GM21367 (cell line): ENCODE measurements at regions not wholly inside any gene's neighbourhood (a gene's known extent, or its start where the extent isn't known, plus 50 kb on each side); places are given as distances from the start of the nearest gene placed in this dataset.
"Not testable (repeated sequence)": the region's sequence is repeated elsewhere in the genome, so short reads cannot be mapped to it uniquely, and the experiment has no call there.

Source experiments
- ATAC-seq: cut with Tn5 transposase; IDR thresholded peaks from one replicate; pipeline ENCODE4 v1.9.1; 2021; ENCODE audit not compliant: unreplicated experiment

DNA sequence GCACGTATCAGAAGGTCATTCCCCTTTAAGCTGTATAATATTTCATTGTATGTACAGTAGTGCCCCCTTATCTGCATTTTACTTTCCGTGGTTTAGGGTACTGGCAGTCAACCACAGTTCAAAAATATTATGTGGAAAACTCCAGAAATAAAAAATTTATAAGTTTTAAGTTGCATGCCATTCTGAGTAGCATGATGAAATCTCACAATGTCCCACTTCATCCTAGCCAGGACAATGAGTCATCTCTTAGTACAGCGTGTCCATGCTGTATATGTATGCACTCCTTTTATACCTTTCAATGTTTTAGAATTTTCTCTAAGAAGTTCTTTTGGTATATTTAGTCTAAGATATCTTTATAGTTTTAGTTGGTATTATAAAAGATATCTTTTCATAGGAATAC is 115.0 kb upstream of the HAND1 start:
- no peak for ATAC-seq

DNA sequence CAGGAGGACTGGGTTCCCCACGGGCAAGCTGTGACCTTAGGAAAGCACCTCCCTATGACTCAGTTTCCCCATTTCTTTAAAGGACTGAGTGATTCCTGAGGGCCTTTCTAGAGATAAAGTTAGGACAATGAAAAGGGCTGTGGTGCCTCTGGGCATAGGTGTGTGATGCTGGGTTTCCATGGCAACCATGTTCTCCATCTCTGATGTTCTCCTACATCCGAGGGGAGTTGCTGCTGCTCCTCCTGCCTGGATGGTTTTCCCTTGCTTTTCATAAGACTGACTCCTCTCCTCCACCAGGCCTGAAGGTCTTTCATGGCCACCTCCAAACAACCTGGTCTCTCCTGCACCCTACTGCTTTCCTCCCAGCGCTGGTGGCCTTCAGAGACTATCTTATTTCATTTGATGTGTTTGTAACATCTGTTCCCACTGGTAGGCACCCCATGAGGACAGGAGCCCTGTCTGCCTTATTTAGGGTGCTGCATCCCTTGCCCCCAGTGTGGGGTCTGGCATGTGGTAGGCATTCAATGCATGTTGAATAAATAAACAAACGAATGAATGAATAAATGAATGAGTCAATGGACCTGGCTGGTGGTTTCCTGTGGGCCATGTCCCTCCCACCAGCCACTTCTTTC is 112.2 kb upstream of the HAND1 start:
- no peak for ATAC-seq

DNA sequence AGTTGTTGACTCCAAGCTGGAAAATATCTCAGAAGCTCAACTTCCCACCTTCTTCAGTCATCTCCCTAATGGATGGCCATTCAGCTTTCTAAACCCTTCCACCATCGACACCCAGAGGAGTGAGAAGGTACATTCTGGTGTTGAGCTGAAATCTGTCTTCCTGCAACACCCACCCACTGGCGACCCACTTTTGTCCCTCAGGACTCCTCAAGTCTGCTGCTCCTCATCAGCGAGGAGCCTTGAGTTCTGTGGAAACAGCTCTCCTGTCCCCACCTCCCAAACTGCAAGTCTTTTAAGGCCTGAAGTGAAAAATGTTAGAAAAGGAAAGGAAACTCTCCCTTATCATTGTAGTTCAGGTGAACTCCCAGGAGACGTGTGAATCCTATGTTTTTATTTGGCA is 111.5 kb upstream of the HAND1 start:
- ATAC-seq: no peak

DNA sequence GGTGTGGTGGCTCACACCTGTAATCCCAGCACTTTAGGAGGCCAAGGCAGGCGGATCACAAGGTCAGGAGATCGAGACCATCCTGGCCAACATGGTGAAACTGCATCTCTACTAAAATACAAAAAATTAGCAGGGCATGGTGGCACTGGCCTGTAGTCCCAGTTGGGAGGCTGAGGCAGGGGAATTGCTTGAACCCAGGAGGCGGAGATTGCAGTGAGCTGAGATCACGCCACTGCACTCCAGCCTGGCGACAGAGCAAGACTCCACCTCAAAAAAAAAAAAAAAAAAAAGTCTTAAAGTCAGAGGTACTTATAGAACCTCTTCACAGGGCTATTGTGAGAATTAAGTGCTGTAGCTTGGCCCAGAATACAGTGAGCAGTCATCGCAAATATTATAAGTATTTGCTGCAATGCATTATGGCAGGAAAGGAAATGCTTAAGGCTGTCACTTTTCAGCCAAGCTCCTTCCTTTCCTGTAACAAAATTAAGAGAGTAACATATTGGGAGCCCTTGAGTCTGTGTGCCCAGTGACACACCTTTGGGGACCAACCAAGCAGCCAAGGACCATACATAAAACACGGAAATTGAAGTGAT is 110.9 kb upstream of the HAND1 start:
- not testable (repeated sequence) for ATAC-seq

DNA sequence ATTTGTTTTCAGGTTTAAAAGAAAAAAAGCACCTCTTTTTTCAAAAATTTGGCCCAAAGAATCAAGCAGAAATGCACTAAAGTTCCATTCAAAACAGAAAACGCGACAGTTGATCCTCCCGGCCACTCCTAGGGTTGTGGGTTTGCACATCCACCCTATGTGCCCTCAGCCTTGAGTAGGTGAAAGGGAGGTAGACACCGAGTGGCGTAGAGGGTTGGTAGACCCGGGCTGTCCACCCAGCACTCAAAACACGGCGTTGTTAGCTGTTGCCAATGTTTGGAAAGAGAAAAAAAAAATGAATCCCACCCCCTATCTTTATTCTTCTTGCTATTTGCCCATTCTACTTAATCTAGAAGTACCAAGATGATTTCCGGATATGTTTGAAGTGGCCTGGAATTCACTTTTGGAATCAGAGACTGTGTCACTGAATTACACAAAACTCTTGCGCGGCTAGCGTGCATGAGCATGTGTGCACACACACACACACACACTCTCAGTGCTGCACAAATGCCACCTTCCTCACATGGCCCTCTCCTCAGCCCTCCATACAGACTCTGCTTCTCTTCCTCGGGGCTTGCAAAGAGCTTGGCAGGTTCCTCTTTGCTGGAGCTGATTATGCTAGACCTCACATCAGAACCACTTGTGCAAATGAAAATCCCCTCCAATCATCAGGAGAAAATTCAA is 110.2 kb upstream of the HAND1 start:
- no peak for ATAC-seq

DNA sequence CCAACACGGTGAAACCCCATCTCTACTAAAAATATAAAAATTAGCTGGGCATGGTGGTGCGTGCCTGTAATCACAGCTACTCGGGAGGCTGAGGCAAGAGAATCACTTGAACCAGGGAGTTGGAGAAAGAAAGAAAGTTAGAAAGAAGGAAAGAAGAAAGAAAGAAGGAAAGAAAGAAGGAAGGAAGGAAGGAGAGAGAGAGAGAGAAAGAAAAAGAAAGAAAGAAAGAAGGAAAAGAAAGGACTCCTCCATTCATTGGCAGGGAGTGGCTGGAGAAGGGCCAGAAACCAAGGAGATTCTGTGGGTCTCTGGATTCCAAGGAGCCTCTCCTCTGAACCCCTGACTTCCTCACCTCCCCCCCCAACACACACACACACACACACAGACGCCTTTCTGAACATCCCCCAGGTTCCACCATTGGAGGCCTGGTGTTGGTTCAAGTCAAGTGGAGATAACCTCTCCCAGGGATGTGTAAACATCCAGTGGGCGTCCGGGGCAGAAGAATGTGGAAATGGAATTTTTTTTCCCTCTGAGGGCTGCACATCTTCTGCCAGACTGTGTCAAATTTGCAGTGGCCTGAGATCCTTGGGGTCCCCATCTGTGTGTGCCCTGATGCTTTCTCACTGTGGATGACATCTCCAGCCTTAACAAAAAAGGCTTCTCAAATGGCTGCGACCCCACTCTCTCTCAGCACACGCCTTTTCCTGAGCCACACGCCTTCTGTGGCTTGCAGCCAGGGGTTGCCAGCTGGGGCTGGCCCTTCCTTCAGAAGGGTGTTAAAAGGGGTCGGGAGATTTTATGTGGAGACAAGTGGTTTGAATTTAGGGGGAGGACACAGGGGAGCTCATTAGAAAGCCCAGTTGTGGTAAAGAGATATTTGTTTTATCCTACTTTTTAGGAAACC is 109.3 kb upstream of the HAND1 start:
- no peak for ATAC-seq

DNA sequence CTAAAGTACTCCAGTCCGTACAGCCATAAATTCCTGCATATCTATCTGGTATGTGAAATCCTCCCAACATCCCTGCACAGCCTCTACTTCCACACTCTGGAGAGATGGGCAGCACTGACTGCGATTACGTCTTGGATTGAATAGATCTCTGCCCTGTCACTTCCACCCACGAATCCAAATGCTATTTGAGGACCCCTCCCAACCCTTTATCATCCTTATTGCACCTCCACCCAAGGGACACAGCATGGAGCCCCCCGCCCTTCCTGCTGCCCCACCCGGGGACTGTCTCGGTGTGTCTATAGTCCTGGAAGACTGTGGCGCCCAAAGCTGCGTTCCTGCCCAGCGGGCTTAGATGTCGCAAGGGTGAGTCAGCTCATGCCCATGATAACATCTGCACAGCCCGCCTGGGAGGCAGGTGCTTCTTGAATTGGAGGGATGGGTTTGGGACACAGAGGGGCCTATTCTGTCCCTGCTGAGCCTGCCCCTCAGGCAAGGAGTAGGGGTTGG is 105.7 kb upstream of the HAND1 start:
- ATAC-seq: no peak

DNA sequence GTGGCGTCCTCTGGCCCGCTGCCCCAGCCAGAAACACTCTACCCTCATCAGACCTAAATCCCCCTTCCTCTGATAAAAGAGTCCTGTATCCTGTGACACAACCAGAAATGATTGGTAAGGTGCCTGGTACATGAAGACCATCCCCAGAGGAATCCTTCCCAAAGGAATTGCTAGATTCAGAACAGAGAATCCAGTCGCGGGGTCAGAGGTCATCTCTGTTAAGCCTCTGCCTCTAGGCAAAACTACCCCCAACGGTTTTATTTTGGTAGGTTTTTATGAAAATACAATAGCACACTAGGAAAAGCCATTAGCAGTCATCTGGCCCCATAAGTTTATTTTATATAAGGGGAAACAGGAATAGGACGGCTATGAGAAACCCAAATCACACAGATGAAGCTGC is 102.4 kb upstream of the HAND1 start:
- no peak for ATAC-seq

DNA sequence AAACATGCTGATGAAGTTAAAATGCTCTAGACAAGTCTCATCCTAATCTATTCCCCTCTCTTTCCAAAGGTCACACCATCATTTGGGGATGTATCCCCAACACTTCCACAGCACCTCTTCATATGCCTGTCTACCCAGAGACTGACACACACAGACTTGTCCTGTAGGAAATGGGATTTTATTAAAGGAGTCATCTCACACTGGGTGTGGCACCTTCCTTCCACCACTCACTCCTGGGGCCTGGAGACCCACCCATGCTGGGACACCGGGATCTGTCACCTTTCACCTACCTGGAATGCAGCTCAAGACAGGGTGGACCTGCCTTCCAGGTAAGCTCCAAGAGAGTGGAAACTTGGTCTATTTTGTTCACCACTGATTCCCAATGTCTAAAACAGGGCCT is 99.4 kb upstream of the HAND1 start:
- no peak for ATAC-seq

DNA sequence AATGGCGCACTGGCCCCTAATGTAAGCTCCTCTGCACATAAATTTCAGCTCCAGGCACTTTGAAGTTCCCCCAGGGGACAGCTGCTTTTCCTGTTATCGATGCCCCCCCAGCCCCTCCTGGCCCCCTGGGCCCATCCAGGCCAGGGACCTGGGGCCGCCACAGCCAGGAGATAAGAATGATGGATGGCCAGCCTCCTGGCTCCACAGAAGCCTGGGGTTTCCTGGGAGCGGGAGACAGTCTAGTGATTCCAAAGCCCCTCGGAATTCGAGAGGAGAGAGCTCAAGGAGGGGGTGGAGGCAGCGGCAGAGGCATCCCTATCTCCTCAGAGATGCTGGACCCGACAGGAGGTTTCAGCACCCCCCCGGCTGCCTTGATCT is 98.4 kb upstream of the HAND1 start:
- no peak for ATAC-seq

DNA sequence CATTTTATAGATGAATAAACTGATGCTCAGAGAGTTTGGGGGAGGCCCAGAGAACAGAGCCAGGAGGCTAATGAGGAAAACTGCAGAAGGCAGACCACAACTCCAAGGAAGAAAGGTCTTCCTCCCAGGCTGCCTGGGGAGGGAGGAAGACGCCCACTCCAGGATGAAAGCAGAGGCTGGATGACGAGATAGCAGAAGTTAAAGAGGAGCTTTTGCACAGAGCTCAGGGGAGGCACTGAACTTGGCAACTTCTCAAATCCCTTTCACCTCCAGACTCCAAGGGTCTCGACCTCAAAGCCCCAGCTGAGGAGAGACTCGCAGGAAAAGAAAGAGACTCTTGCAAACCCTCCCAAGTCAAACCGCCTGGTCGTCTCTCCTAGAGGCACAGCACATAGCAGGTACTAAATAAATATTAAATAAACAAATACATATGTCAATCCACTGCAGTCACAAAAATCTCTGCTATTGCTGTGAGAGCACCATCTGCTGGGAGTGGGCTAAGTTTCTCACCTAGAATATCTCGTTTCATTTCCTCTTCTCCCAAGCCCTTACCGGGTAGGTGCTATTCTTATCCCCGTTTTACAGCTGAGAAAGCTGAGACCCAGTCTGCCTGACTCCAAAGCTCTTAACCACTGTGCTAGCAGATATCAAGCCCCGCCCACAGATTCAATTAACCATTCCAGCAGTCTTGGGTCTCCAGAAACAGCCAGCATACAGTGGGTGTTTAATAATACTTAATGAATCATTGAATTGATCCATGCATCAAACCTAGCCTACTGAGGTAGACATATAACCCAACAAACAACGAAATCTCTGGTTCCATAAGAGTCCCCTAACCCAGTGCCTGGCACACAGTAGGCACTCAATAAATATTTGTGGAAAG is 97.8 kb upstream of the HAND1 start:
- ATAC-seq: peak; percentile 97

DNA sequence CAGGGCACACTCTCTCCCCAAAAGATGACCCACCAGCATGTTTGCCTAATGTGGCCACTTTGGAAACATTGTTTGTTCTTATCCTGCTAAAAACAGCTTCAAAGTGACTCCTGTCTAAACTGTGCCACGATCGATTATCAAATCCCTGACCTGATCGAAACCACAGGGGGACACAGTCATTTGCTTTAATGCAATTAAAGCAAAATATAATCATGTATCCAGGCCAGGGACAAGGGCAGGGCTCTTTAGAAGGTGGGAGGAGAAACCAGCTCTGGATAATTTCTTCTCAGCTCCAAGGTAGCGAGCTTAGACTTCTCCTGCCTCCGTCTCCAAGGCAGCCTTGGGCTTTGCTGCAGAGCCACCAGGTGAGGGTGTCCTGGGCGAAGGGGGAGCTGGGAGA is 95.0 kb upstream of the HAND1 start:
- no peak for ATAC-seq

DNA sequence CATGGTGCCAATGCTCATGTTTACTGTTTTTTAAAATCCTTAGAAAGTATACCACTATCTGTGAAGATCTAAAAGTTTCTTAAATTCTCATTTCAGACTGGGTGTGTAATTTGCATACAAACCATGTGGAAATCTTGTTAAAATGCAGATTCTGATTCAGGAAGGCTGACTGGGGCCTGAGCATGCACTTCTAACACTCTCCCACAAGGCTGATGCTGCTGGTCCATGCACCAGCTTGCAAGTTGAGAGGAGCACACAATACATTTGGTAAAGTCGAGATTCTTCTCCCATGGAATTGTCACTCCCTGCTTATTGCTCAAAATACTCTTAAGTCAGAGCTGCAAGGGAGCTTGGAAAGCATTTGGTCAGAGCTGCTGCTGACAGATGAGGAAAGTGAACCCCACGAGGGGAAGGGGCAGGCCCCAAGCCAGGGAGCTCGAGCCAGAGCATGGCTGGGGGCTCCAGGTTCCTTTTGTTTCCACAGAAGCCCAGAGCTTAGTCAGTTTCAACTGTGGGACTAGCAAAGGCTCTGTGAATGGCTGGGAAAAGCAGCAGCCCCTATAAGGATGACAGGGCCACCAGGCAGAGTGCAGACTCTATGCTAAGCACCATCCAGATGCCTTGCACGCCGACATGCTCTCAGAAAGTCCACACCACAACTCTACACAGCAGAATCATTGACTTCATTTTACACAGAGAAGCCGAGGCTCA is 93.5 kb upstream of the HAND1 start:
- ATAC-seq: no peak

DNA sequence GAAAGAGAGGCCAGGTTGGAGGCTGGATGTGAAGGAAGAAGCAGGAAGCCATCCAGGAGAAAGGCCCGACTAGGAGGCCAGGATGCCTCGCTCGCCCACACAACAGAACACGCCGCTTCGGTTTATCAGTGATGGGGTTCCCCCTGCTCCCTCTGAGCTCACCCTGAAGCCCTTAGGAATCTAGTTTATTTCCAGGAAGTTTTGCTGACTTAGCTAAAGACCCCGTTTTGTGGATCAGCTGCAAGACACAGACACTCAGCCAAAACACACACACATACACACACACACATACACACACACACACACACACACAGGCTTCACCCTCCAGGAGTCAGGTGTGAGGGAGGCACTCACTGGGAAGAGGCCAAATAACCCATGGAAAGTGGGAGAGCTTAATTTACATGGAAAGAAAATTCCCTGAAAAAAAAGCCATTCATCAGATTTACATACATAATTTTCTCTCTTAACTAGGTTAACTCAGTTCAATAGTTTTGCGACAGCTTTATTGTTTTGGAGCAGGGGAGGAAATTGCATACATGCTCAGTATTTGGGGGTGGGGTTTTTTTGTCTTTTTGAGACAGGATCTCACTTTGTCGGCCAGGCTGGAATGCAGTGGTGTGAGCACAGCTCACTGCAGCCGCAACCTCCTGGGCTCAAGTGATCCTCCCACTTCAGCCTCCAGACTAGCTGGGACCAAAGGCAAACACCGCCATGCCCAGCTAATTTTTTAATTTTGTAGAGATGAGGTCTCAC is 92.7 kb upstream of the HAND1 start:
- no peak for ATAC-seq

DNA sequence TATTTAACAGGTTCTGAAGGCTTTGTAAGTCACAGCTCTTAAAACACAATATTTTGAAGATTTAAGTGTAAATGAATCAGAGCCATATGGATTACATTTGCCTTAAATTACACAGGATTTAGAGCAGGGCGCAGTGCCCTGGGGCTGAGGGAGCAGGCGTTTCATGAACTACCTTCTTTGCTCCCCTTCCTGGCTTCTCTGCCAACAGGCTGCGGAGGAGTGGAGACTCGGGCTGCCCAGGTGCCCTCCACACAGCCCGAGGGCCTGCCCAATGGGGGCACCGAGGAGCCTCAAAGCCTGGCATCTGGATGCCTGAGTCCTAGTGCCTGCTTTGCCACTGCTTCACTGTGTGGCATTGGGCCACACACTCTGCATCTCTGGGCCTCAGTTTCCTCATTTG is 90.6 kb upstream of the HAND1 start:
- no peak for ATAC-seq

DNA sequence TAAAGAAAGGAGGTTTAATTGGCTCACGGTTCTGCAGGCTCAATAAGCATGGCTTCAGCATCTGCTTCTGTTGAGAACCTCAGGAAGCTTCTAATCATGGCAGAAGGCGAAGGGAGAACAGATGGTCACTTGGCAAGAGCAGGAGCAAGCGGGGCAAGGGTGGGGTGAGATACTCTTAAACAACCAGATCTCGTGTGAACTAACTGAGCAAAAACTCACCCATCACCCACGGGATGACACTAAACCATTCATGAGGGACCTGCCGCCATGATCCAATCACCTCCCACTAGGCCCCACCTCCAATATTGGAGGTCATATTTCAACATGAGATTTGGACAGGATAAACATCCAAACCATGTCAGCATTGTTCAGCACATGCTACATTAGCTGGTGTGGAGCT is 89.1 kb upstream of the HAND1 start:
- no peak for ATAC-seq

DNA sequence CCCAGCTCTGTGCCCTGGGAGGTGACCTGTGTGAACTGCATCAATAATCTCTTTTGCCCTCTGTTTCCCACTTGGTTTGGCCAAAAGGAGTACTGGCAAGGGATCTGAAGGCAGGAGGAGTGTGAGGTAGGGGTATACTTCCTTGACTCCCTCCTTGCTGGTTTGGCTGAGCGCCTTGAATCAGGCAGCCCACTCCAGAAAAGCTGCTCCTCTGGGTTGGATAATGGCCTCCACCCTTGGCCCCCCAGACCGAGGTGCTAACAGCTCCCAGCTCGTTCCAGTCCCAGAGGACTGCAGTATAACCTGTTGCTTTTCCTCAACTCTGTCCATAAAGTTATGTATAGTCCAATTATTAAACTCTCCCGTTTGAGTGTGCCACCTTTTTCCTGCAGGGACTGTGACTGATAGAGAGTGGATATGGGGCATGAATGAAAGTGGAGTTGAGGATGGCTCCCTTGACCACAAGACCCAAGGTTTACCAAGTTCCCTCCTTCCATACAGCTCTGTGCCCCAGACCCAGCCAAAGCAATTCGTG is 88.2 kb upstream of the HAND1 start:
- no peak for ATAC-seq

DNA sequence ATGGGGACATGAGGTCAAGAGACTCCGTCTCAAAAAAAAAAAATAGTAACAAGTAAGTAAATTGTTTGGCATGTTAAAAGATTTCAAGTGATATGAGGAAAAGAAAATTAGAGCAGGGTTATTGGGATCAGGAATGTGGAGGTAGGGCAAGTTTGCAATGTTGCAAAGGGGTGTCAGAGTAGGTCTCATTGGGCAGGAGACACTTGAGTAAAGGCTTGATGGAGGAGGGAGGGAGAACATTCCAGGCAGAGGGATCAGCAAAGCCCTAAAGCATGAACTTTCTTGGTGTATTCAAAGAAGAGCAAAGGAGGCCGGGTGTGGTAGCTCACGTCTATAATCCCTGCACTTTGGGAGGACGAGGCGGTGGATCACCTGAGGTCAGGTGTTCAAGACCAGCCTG is 87.1 kb upstream of the HAND1 start:
- no peak for ATAC-seq
